RWPE2 (cell line): ENCODE measurements at regions not wholly inside any gene's neighbourhood (a gene's known extent, or its start where the extent isn't known, plus 50 kb on each side); places are given as distances from the start of the nearest gene placed in this dataset.

Source experiments
- ATAC-seq: fragments of 200-7000 bp; cut with Tn5 transposase; 3 replicates; pipeline ENCODE4 v1.9.1; 2021; ENCODE audit warnings: low read depth
- DNase-seq: peaks from one replicate; pipeline ENCODE4 v3.0.0-alpha.2; 2020; ENCODE audit warnings: low spot score
- H3K27ac ChIP-seq: fragments of 450-650 bp; 2 replicates; pipeline ENCODE4 v1.5.1; 2017; ENCODE audit warnings: mild to moderate bottlenecking; ENCODE audit not compliant: poor library complexity, severe bottlenecking
- H3K27me3 ChIP-seq: fragments of 250-450 bp; sonication (Bioruptor Pico); 2 replicates; pipeline ENCODE4 v1.5.1; 2021; ENCODE audit warnings: mild to moderate bottlenecking, moderate library complexity; ENCODE audit not compliant: insufficient read depth, poor library complexity, severe bottlenecking
- H3K36me3 ChIP-seq: fragments of 250-450 bp; sonication (Bioruptor Pico); 2 replicates; pipeline ENCODE4 v1.5.1; 2020; ENCODE audit warnings: low read depth, mild to moderate bottlenecking, moderate library complexity
- H3K4me1 ChIP-seq: fragments of 250-450 bp; sonication (Bioruptor Pico); 2 replicates; pipeline ENCODE4 v1.5.1; 2021; ENCODE audit warnings: mild to moderate bottlenecking, moderate library complexity; ENCODE audit not compliant: insufficient read depth, poor library complexity, severe bottlenecking
- H3K4me3 ChIP-seq: fragments of 250-450 bp; sonication (Bioruptor Pico); 2 replicates; pipeline ENCODE4 v1.5.1; 2021; ENCODE audit warnings: mild to moderate bottlenecking, moderate library complexity; ENCODE audit not compliant: severe bottlenecking
- H3K9me3 ChIP-seq: fragments of 250-450 bp; sonication (Bioruptor Pico); 2 replicates; pipeline ENCODE4 v1.5.1; 2021; ENCODE audit warnings: mild to moderate bottlenecking, moderate library complexity; ENCODE audit not compliant: severe bottlenecking
- TF ChIP-seq, protein P1 (sequence below): fragments of 450-650 bp; IDR thresholded peaks from one replicate; pipeline ENCODE4 v1.5.1; 2017; ENCODE audit warnings: mild to moderate bottlenecking, moderate library complexity; ENCODE audit not compliant: poor library complexity, severe bottlenecking

- Histone ChIP-seq H3K27ac (no peak overlapping the region), H3K27me3 (no peaks in the 10 kb centered on the region), H3K36me3 (no peaks in the 10 kb centered on the region), H3K9me3 (no peaks in the 10 kb centered on the region), H3K4me1 (peaks cover 8% of the 10 kb centered on the region), H3K4me3 (no peak overlapping the region)
- no peak for ATAC-seq
- TF ChIP-seq, protein P1, sequence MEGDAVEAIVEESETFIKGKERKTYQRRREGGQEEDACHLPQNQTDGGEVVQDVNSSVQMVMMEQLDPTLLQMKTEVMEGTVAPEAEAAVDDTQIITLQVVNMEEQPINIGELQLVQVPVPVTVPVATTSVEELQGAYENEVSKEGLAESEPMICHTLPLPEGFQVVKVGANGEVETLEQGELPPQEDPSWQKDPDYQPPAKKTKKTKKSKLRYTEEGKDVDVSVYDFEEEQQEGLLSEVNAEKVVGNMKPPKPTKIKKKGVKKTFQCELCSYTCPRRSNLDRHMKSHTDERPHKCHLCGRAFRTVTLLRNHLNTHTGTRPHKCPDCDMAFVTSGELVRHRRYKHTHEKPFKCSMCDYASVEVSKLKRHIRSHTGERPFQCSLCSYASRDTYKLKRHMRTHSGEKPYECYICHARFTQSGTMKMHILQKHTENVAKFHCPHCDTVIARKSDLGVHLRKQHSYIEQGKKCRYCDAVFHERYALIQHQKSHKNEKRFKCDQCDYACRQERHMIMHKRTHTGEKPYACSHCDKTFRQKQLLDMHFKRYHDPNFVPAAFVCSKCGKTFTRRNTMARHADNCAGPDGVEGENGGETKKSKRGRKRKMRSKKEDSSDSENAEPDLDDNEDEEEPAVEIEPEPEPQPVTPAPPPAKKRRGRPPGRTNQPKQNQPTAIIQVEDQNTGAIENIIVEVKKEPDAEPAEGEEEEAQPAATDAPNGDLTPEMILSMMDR = no peak
- no peak for DNase-seq
Measured at GRCh38 chr1:222886194-222886854, 71.5 kb downstream of the DISP1 start.

GRCh38 chr1:222886878-222887351, 72.1 kb downstream of the DISP1 start:
- Histone ChIP-seq H3K4me3 (no peak overlapping the region), H3K27ac (no peak overlapping the region), H3K36me3 (no peaks in the 10 kb centered on the region), H3K4me1 (peaks cover 8% of the 10 kb centered on the region), H3K27me3 (no peaks in the 10 kb centered on the region), H3K9me3 (no peaks in the 10 kb centered on the region)
- no peak for ATAC-seq
- TF ChIP-seq, protein P1 = no peak
- DNase-seq = no peak

DNA sequence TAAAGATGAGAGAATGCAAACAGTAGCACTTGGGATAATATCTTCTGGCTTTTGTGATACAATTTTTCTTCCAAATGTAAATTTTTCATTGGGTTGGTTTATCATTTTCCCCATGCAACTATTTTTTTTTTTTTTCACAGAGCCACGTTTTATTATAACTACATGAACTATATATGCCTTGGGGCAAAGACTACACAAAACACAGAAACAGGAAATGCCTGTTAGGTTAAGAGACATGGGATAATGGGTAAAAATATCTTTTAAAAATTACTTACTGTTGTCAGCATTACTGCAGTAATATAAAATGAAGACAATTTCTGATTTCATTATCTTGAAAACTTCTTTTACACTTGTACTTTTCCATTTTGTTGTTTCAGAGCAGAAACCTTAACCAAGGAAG, 74.6 kb downstream of the DISP1 start:
- H3K27me3 ChIP-seq = no peaks in the 10 kb centered on the region
- DNase-seq = no peak
- no peaks in the 10 kb centered on the region for H3K36me3 ChIP-seq
- TF ChIP-seq, protein P1 = no peak
- no peaks in the 10 kb centered on the region for H3K9me3 ChIP-seq
- no peak overlapping the region for H3K27ac ChIP-seq
- ATAC-seq = 0 out of 3 replicates have a peak, but pooled peaks have one; percentile 25
- H3K4me3 ChIP-seq = no peak overlapping the region
- peaks cover 8% of the 10 kb centered on the region for H3K4me1 ChIP-seq

- peaks cover 8% of the 10 kb centered on the region for H3K4me1 ChIP-seq
- H3K4me3 ChIP-seq = no peak overlapping the region
- no peaks in the 10 kb centered on the region for H3K27me3 ChIP-seq
- ATAC-seq (no peak), DNase-seq (no peak)
- H3K36me3 ChIP-seq = no peaks in the 10 kb centered on the region
- no peak overlapping the region for H3K27ac ChIP-seq
- no peaks in the 10 kb centered on the region for H3K9me3 ChIP-seq
- TF ChIP-seq, protein P1 = no peak
Measured at GRCh38 chr1:222890716-222891115, 75.9 kb downstream of the DISP1 start.

GRCh38 chr1:222891578-222891977, 76.7 kb downstream of the DISP1 start:
- no peaks in the 10 kb centered on the region for H3K9me3 ChIP-seq
- no peaks in the 10 kb centered on the region for H3K27me3 ChIP-seq
- no peak overlapping the region for H3K27ac ChIP-seq
- TF ChIP-seq, protein P1 = no peak
- DNase-seq (no peak), ATAC-seq (no peak)
- H3K4me3 ChIP-seq = no peak overlapping the region
- peaks cover 8% of the 10 kb centered on the region for H3K4me1 ChIP-seq
- H3K36me3 ChIP-seq = no peaks in the 10 kb centered on the region
